Central memory CD8-positive, alpha-beta T cell (primary cell): ENCODE measurements at regions not wholly inside any gene's neighbourhood (a gene's known extent, or its start where the extent isn't known, plus 50 kb on each side); places are given as distances from the start of the nearest gene placed in this dataset.

Experiments used
- ATAC-seq: fragments of 150-1000 bp; cut with Tn5 transposase; replicated peaks from 2 replicates; pipeline ENCODE4 v1.10.0; 2022; ENCODE audit warnings: mild to moderate bottlenecking, moderate FRiP score, moderate number of reproducible peaks; ENCODE audit not compliant: poor library complexity, severe bottlenecking; ENCODE audit errors: extremely low read depth
- DNase-seq, 2 donors: peaks; one replicate each; pipeline ENCODE4 v3.0.0; 2021; ENCODE audit warnings: low spot score in 2 of 2
- H3K27ac Mint-ChIP-seq: one replicate; pipeline ENCODE4 v1.8.0; 2022; ENCODE audit warnings: low read depth, mild to moderate bottlenecking, moderate library complexity, mixed read lengths
- H3K27me3 Mint-ChIP-seq: one replicate; pipeline ENCODE4 v1.8.0; 2022; ENCODE audit warnings: mixed read lengths
- H3K36me3 Mint-ChIP-seq: one replicate; pipeline ENCODE4 v1.8.0; 2022; ENCODE audit warnings: mild to moderate bottlenecking, moderate library complexity, mixed read lengths; ENCODE audit not compliant: insufficient read depth
- H3K4me1 Mint-ChIP-seq: one replicate; pipeline ENCODE4 v1.8.0; 2022; ENCODE audit warnings: mixed read lengths
- H3K4me3 Mint-ChIP-seq: one replicate; pipeline ENCODE4 v1.8.0; 2022; ENCODE audit warnings: mild to moderate bottlenecking, moderate library complexity, mixed read lengths
- H3K9me3 Mint-ChIP-seq: one replicate; pipeline ENCODE4 v1.8.0; 2022; ENCODE audit warnings: mixed read lengths

DNA sequence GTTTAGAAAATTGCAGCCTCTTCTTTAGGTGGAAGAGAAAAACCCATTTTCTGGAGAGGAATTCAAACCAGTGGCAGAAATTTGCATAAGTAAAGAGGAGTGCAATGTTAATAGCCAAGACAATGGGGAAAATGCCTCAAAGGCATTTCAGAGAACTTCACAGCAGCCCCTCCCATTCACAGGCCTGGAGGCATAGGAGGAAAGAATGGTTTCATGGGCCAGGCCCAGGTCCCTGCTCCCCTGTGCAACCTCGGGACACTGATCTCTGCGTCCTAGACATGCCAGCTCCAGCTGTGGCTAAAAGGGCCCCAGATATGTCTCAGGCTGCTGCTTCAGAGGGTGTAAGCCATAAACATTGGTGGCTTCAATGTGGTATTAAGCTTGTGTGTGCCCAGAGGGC, 161.8 kb upstream of the CENPE start:
- Mint-ChIP-seq H3K36me3 (no peaks in the 10 kb centered on the region), H3K4me1 (no peaks in the 10 kb centered on the region), H3K27ac (no peak overlapping the region), H3K9me3 (peaks cover 16% of the 10 kb centered on the region), H3K27me3 (no peaks in the 10 kb centered on the region), H3K4me3 (no peak overlapping the region)
- ATAC-seq (no peak), DNase-seq (no peak)

DNA sequence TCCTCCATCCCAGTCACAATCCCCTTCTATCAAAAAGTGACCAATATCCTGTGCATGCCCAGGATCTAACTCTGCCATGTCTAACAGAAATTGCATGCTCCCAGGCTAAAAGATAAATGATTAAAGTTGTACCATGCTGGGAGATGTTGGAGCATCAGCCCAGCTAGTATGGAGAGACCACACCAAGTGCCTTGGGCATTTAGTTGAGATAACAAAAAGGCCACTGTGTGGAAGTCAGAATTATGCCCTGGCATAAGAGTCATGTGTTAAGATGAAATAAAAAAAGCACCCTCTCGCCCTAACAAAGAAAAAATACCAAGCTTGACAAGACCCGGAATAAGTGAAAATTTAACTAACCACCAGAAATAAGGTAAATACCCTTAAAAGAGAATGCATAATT, 155.9 kb upstream of the CENPE start:
- no peak overlapping the region for H3K27ac Mint-ChIP-seq
- ATAC-seq = no peak
- H3K9me3 Mint-ChIP-seq = peaks cover 2% of the 10 kb centered on the region
- no peak for DNase-seq
- no peak overlapping the region for H3K4me3 Mint-ChIP-seq
- H3K36me3 Mint-ChIP-seq = no peaks in the 10 kb centered on the region
- no peaks in the 10 kb centered on the region for H3K4me1 Mint-ChIP-seq
- no peaks in the 10 kb centered on the region for H3K27me3 Mint-ChIP-seq

DNA sequence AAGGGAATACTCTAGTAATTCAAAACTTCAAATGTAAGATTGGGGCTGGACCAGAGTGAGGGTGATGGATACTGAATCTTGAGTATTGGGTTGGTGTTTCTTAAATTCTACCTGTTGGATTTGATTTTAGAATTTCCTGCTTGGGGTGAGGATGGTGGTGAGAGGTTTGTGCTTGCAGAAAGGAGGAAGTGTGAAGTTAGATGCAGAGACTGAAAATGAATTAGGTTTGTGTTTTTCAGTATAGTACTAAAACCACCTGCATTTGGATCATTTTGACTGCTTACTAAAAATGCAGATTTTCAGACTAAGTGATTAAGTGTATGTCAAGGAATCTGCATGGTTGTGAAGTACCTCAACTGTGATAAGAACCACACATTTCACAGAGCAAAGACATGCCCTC, 131.5 kb upstream of the CENPE start:
- Mint-ChIP-seq H3K36me3 (no peaks in the 10 kb centered on the region), H3K4me1 (no peaks in the 10 kb centered on the region), H3K4me3 (no peak overlapping the region), H3K27me3 (no peaks in the 10 kb centered on the region), H3K27ac (no peak overlapping the region), H3K9me3 (no peaks in the 10 kb centered on the region)
- ATAC-seq (no peak), DNase-seq (no peak)

DNA sequence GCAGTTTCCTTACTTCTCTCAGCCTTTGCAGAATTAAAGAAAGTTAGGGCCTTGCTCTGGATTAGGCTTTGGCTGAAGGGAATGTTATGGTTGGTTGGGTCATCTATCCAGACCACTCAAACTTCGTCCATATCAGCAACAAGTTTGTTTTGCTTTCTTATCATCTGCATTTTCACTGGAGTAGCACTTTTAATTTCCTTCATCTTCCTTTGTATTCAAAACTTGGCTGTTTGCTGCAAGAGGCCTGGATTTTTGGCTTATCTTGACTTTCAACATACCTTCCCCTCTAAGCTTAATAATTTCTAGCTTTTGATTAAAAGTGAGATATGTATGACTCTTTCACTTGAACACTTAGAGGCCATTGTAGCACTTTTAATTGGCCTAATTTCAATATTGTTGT, 126.7 kb upstream of the CENPE start:
- H3K36me3 Mint-ChIP-seq = peaks cover 1% of the 10 kb centered on the region
- ATAC-seq (no peak), DNase-seq (no peak)
- H3K9me3 Mint-ChIP-seq = peaks cover 4% of the 10 kb centered on the region
- no peaks in the 10 kb centered on the region for H3K27me3 Mint-ChIP-seq
- H3K4me1 Mint-ChIP-seq = no peaks in the 10 kb centered on the region
- H3K4me3 Mint-ChIP-seq = no peak overlapping the region
- no peak overlapping the region for H3K27ac Mint-ChIP-seq

GRCh38 chr4:103318327-103318726, 120.2 kb upstream of the CENPE start:
- DNase-seq = no peak
- Mint-ChIP-seq H3K4me3 (no peak overlapping the region), H3K9me3 (peaks cover 20% of the 10 kb centered on the region), H3K36me3 (peaks cover 1% of the 10 kb centered on the region), H3K27me3 (no peaks in the 10 kb centered on the region), H3K4me1 (no peaks in the 10 kb centered on the region), H3K27ac (no peak overlapping the region)
- no peak for ATAC-seq

GRCh38 chr4:103308248-103308561, 110.1 kb upstream of the CENPE start:
- Mint-ChIP-seq H3K9me3 (peaks cover 12% of the 10 kb centered on the region), H3K4me3 (no peak overlapping the region), H3K27me3 (no peaks in the 10 kb centered on the region), H3K27ac (no peak overlapping the region), H3K36me3 (no peaks in the 10 kb centered on the region), H3K4me1 (no peaks in the 10 kb centered on the region)
- ATAC-seq = no peak
- DNase-seq = no peak

DNA sequence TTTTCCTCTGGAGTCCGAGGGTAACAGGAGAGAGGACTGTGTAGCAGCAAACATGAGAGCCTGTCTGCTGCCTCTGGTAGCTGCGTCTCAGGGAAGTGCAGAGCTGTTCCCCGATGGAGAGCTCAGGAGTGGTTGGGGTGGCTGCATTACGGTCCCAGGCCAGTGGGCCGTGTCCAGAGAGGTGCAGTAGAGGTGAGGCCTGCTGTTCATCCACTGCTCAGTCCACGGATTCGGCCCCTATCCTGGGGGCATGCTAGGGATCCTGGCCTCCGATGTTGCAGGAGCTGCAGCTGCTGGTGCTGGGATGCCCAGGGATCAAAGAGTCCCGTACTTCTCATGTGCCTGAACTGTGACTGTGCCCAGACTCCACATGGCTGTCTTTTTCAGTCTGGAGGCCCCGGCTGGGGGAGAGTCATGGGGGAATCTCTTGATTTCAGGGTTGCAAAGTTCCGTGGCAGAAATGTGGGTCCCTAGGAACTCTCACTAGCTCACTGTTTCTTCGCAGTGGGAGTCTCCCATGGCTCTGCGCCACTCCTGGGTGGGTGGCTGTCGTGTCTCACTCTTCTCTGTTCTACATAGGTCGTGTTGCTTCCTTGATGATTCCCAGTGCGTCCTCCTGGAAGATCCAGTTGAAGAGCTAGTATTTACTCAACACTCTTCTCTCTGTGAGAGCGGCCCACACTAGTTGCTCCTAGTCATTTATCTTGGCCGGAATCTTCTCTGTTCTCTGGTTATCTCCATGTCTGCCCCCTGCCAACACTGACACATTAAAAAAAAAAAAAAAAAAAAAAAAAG, 109.5 kb upstream of the CENPE start:
- no peaks in the 10 kb centered on the region for H3K36me3 Mint-ChIP-seq
- no peak for ATAC-seq

GRCh38 chr4:103306870-103307375, 108.8 kb upstream of the CENPE start:
- Mint-ChIP-seq H3K27ac (no peak overlapping the region), H3K4me3 (no peak overlapping the region), H3K36me3 (no peaks in the 10 kb centered on the region), H3K4me1 (no peaks in the 10 kb centered on the region), H3K27me3 (no peaks in the 10 kb centered on the region), H3K9me3 (peaks cover 6% of the 10 kb centered on the region)
- ATAC-seq (no peak), DNase-seq (no peak)

More for the DNA sequence above, 109.5 kb upstream of the CENPE start:
- DNase-seq = no peak
- H3K4me1 Mint-ChIP-seq = no peaks in the 10 kb centered on the region
- no peak overlapping the region for H3K27ac Mint-ChIP-seq
- no peak overlapping the region for H3K4me3 Mint-ChIP-seq
- H3K27me3 Mint-ChIP-seq = no peaks in the 10 kb centered on the region
- H3K9me3 Mint-ChIP-seq = peaks cover 10% of the 10 kb centered on the region

DNA sequence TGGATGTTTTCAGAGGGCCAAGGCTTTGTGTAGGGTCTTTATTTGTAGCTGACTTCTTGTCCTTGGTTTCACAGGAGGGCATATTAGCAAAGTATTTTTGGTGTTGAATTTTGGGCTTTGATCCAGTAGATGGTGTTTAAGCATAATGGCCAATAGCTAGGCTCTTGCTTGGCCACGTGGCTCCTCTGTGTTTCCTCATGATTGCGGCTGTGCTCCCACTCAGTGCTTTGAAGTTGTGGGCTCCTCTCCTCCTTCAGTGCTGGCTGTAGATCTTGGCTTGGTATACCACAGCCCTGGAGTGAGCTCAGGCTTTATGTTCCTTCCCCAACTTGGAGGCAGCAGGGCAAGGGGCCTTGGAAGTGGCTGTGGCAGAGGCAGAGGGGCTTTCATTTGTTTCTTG, 107.2 kb upstream of the CENPE start:
- DNase-seq (no peak), ATAC-seq (no peak)
- Mint-ChIP-seq H3K9me3 (peaks cover 6% of the 10 kb centered on the region), H3K36me3 (no peaks in the 10 kb centered on the region), H3K27me3 (no peaks in the 10 kb centered on the region), H3K4me1 (no peaks in the 10 kb centered on the region), H3K4me3 (no peak overlapping the region), H3K27ac (no peak overlapping the region)

DNA sequence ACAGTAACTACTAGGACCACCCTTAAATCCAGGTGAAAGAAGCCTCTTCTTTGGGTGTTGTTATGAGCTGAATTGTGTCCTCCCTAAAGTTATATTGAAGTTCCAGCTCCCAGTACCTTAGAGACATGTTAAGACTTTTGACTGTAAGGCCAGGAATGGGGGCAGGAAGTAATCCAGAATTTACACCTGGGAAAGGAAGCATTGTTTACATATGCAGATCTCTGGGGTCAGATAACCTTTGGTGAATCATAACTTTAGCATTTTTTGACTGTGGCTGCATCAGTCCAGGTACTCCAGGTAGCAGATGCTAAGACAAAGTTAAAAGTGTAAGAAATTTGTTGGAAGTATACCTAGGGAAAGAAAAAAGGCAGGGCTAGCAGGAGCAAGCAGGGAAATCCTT, 104.9 kb upstream of the CENPE start:
- no peak for ATAC-seq
- Mint-ChIP-seq H3K9me3 (no peaks in the 10 kb centered on the region), H3K36me3 (no peaks in the 10 kb centered on the region), H3K27me3 (no peaks in the 10 kb centered on the region), H3K4me1 (no peaks in the 10 kb centered on the region), H3K27ac (no peak overlapping the region), H3K4me3 (no peak overlapping the region)
- no peak for DNase-seq

GRCh38 chr4:103292959-103293358, 94.8 kb upstream of the CENPE start:
- ATAC-seq = no peak

GRCh38 chr4:103292373-103292772, 94.2 kb upstream of the CENPE start:
- Mint-ChIP-seq H3K27ac (no peak overlapping the region), H3K4me3 (no peak overlapping the region), H3K27me3 (no peaks in the 10 kb centered on the region), H3K9me3 (peaks cover 1% of the 10 kb centered on the region), H3K36me3 (no peaks in the 10 kb centered on the region), H3K4me1 (no peaks in the 10 kb centered on the region)
- no peak for ATAC-seq
- DNase-seq = no peak

More at GRCh38 chr4:103292959-103293358, 94.8 kb upstream of the CENPE start:
- no peak for DNase-seq
- no peaks in the 10 kb centered on the region for H3K36me3 Mint-ChIP-seq
- H3K9me3 Mint-ChIP-seq = peaks cover 6% of the 10 kb centered on the region
- no peaks in the 10 kb centered on the region for H3K4me1 Mint-ChIP-seq
- no peak overlapping the region for H3K27ac Mint-ChIP-seq
- no peaks in the 10 kb centered on the region for H3K27me3 Mint-ChIP-seq
- H3K4me3 Mint-ChIP-seq = no peak overlapping the region

DNA sequence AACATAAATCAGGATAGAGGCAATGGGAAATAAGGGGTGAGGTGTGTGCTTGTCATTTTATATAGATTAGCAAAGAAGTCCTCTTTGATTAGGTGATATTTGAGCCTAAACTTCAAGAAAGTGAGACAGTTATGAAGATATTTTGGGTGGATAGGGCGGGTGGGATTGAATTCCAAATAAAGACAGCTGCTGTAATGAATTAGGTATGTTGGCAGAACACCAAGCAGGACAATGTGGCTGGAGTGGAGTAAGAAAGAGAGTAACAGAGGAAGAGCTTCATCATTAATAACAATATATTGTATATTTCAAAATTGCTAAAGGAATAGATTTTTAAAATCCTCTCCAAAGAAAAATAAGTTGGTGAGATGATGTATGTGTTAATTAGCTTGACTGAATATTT, 91.0 kb upstream of the CENPE start:
- Mint-ChIP-seq H3K36me3 (no peaks in the 10 kb centered on the region), H3K9me3 (no peaks in the 10 kb centered on the region), H3K27ac (no peak overlapping the region), H3K4me3 (no peak overlapping the region), H3K4me1 (no peaks in the 10 kb centered on the region), H3K27me3 (no peaks in the 10 kb centered on the region)
- ATAC-seq (no peak), DNase-seq (no peak)
